Peyer's patch (tissue), 4 donors: ENCODE measurements at regions not wholly inside any gene's neighbourhood (a gene's known extent, or its start where the extent isn't known, plus 50 kb on each side); places are given as distances from the start of the nearest gene placed in this dataset.

Source experiments
- CTCF ChIP-seq, 6 experiments: fragments of 450-650 bp in 4 of 6; fragments of 200-600 bp in 2 of 6; sonication (generic) in 1 of 6; IDR thresholded peaks; one replicate each; pipeline ENCODE4 v1.5.1; 2017 to 2019; ENCODE audit warnings: antibody characterized with exemption in 6 of 6, mild to moderate bottlenecking in 3 of 6, moderate library complexity in 1 of 6
- POLR2A ChIP-seq, 2 donors: fragments of 450-650 bp; IDR thresholded peaks; one replicate each; pipeline ENCODE4 v1.5.1; 2017; ENCODE audit warnings: antibody characterized with exemption in 2 of 2, mild to moderate bottlenecking in 2 of 2, moderate library complexity in 2 of 2

GRCh38 chr10:53088961-53089360 is 316.4 kb upstream of the MBL2 start:
- TF ChIP-seq CTCF (IDR thresholded peaks at IDR 0.05) (no peak), POLR2A (IDR thresholded peaks at IDR 0.05) (no peak)
